ENCODE measurements at regions not wholly inside any gene's neighbourhood (a gene's known extent, or its start where the extent isn't known, plus 50 kb on each side); places are given as distances from the start of the nearest gene placed in this dataset.

- no peak for TF ChIP-seq CHD7 (IDR thresholded peaks at IDR 0.05; ENCODE audit: insufficient replicate concordance, low read length)
- TF ChIP-seq POLR2AphosphoS5 (IDR thresholded peaks at IDR 0.05; ENCODE audit: low read depth, low read length), result no peak
- no peak for TF ChIP-seq YY1 (IDR thresholded peaks at IDR 0.05; ENCODE audit: low read depth, low read length)
- no peak for TF ChIP-seq ATF3 (IDR thresholded peaks at IDR 0.05; ENCODE audit: insufficient read depth, low read depth, low read length)
- TF ChIP-seq SAP30 (IDR thresholded peaks at IDR 0.05; ENCODE audit: insufficient read depth, insufficient replicate concordance, low read length), result no peak
- no peak for TF ChIP-seq CHD1 (IDR thresholded peaks at IDR 0.05; ENCODE audit: low read depth, low read length)
- TF ChIP-seq CBX5 (IDR thresholded peaks at IDR 0.05; ENCODE audit: low read depth, low read length), result no peak
Measured at GRCh38 chr11:19380375-19380774, 139.6 kb upstream of the E2F8 start (continued).
